ENCODE measurements at regions not wholly inside any gene's neighbourhood (a gene's known extent, or its start where the extent isn't known, plus 50 kb on each side); places are given as distances from the start of the nearest gene placed in this dataset.
"Not testable (repeated sequence)": the region's sequence is repeated elsewhere in the genome, so short reads cannot be mapped to it uniquely, and the experiment has no call there.

DNA sequence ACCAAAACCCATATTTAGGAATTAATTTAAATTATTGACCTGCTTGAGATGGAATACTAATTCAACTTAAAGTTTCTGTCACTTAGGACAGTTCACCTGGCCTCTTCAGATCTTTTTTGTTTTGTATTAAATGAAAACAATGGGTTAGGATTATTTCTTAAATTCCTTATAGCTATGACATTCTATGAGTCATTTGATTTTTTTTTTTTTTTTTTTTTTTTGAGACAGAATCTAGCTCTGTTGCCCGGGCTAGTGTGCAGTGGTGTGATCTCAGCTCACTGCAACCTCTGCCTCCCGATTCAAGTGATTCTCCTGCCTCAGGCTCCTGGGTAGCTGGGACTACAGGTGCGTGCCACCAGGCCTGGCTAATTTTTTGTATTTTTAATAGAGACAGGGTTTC lies 431.6 kb downstream of the ISL1 start:
- TF ChIP-seq, protein P1, sequence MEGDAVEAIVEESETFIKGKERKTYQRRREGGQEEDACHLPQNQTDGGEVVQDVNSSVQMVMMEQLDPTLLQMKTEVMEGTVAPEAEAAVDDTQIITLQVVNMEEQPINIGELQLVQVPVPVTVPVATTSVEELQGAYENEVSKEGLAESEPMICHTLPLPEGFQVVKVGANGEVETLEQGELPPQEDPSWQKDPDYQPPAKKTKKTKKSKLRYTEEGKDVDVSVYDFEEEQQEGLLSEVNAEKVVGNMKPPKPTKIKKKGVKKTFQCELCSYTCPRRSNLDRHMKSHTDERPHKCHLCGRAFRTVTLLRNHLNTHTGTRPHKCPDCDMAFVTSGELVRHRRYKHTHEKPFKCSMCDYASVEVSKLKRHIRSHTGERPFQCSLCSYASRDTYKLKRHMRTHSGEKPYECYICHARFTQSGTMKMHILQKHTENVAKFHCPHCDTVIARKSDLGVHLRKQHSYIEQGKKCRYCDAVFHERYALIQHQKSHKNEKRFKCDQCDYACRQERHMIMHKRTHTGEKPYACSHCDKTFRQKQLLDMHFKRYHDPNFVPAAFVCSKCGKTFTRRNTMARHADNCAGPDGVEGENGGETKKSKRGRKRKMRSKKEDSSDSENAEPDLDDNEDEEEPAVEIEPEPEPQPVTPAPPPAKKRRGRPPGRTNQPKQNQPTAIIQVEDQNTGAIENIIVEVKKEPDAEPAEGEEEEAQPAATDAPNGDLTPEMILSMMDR (IDR thresholded peaks at IDR 0.05): not testable (repeated sequence)
- not testable (repeated sequence) for TF ChIP-seq POLR2AphosphoS5, POLR2A (IDR thresholded peaks at IDR 0.05)
